ENCODE measurements at regions not wholly inside any gene's neighbourhood (a gene's known extent, or its start where the extent isn't known, plus 50 kb on each side); places are given as distances from the start of the nearest gene placed in this dataset.

DNA sequence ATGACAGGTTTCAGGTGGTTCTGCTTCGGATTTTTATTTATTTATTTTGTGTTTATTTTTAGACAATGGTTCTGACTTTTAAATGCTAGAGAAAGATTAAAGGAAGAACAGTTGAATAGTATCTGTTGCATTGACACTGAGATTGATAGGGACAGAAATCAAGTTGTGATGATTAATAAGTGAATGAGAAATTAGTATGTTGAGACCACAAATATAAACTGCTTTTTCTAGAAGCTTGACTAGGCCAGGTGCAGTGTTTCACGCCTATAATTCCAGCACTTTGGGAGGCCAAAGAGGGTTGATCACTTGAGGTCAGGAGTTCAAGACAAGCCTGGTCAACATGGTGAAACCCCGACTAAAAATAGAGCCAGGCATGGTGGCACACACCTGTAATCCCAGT lies 65.1 kb upstream of the TNRC6B start:
- no peak overlapping the region for H3K4me3 ChIP-seq (ENCODE audit: control insufficient read depth, low read depth, low read length)
- TF ChIP-seq CTCF (IDR thresholded peaks at IDR 0.05; ENCODE audit: control insufficient read depth, insufficient read depth, low read depth, low read length, missing control alignments): no peak
- DNase-seq (ENCODE audit: low read depth): no peak

- H3K4me3 ChIP-seq (ENCODE audit: control insufficient read depth, low read depth, low read length): no peak overlapping the region
- no peak for DNase-seq (ENCODE audit: low read depth)
- TF ChIP-seq CTCF (IDR thresholded peaks at IDR 0.05; ENCODE audit: control insufficient read depth, insufficient read depth, low read depth, low read length, missing control alignments): no peak
Observed at GRCh38 chr22:40113696-40114095, 64.0 kb upstream of the TNRC6B start.

DNA sequence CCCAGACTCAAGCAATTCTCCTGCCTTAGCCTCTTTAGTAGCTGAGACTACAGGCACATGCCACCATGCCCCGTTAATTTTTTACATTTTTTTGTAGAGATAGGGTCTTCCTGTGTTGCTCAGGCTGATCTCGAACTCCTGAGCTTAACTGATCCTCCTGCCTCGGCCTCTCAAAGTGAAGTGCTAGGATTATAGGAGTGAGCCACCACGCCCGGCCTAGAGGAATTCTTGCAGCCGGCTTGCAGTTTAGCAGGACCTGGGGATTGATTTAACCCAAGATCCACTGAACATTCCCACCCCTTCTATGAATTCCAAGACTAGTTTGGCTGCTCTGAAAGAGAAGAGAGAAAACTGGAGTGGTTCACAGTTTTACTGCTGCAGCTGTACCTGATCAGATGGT lies 63.3 kb upstream of the TNRC6B start:
- H3K4me3 ChIP-seq (ENCODE audit: control insufficient read depth, low read depth, low read length): no peak overlapping the region
- no peak for DNase-seq (ENCODE audit: low read depth)

GRCh38 chr22:40116496-40117200 lies 61.1 kb upstream of the TNRC6B start:
- no peak overlapping the region for H3K4me3 ChIP-seq (ENCODE audit: control insufficient read depth, low read depth, low read length)
- DNase-seq (ENCODE audit: low read depth): no peak
- TF ChIP-seq CTCF (IDR thresholded peaks at IDR 0.05; ENCODE audit: control insufficient read depth, insufficient read depth, low read depth, low read length, missing control alignments): no peak

More for the DNA sequence above, 63.3 kb upstream of the TNRC6B start:
- TF ChIP-seq CTCF (IDR thresholded peaks at IDR 0.05; ENCODE audit: control insufficient read depth, insufficient read depth, low read depth, low read length, missing control alignments): no peak

GRCh38 chr22:40118979-40119378 lies 58.7 kb upstream of the TNRC6B start:
- no peak for TF ChIP-seq CTCF (IDR thresholded peaks at IDR 0.05; ENCODE audit: control insufficient read depth, insufficient read depth, low read depth, low read length, missing control alignments)
- DNase-seq (ENCODE audit: low read depth): no peak
- H3K4me3 ChIP-seq (ENCODE audit: control insufficient read depth, low read depth, low read length): no peak overlapping the region

- no peak for DNase-seq (ENCODE audit: low read depth)
- no peak for TF ChIP-seq CTCF (IDR thresholded peaks at IDR 0.05; ENCODE audit: control insufficient read depth, insufficient read depth, low read depth, low read length, missing control alignments)
Observed at GRCh38 chr22:40120848-40121247, 56.9 kb upstream of the TNRC6B start.

More at GRCh38 chr22:40120848-40121247, 56.9 kb upstream of the TNRC6B start:
- no peak overlapping the region for H3K4me3 ChIP-seq (ENCODE audit: control insufficient read depth, low read depth, low read length)

All from AG09309 (cell line).